NCI-H345 (cell line): ENCODE measurements at regions not wholly inside any gene's neighbourhood (a gene's known extent, or its start where the extent isn't known, plus 50 kb on each side); places are given as distances from the start of the nearest gene placed in this dataset.

Experiments used
- DNase-seq: peaks from one replicate; lab custom pipeline; 2025; lab: John Stamatoyannopoulos, UW

DNA sequence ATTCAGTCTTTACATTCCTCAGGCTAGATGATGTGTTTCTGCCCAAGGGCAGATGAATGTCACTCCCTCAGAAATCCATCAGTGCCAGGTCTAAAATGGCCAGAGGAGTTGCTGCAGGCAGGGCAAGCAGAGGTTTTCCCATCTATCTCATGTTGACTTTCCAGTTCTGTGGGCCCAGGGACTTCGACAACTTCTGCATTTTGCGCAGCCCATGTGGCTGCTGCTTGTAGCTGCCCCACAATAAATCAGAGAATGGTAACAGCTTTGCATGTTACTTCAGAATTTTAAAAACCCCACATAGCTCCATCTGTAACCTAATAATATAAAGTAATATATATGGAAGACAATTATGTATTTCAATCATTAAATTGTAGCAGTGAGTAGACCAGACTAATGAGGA, 1367.7 kb upstream of the AGA start:
- DNase-seq = no peak

DNA sequence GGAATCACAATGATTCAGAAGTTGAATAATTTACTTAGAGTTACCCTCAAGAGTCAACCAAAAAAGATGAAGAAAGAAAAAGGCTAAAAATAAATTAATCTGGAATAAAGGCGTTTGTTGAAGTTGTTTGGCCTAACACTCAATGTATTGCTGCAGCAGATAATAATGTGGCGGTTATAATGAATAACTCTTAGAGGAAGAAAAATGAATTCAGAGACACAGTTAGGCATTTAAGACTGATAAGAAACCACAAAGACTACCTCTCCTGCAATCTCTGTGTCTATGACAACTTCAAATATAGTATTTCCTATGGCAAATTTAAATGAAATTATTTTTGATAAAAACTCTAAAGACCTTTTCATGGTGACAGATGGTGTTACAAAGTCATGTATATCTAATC, 1369.1 kb upstream of the AGA start:
- no peak for DNase-seq

GRCh38 chr4:178812866-178813265, 1370.6 kb upstream of the AGA start:
- no peak for DNase-seq

DNA sequence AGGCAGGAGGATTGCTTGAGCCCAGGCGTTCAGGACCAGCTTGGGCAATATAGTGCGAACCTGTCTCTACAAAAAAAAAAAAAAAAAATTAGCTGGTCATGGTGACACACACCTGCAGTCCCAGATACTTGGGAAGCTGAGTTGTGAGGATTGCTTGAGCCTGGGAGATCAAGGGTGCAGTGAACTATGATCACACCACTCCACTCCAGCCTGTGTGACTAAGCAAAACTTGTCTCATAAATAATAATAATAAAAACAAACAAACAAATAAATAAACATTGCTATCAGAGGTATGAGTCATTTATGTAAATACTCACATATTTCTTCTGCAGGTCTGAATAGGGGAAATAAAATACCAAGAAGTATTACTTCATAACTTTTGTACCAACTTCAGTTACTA, 1372.7 kb upstream of the AGA start:
- DNase-seq = no peak

GRCh38 chr4:178823673-178824295, 1381.5 kb upstream of the AGA start:
- DNase-seq = no peak

GRCh38 chr4:178836865-178837264, 1394.6 kb upstream of the AGA start:
- DNase-seq = no peak

- no peak for DNase-seq
Measured at GRCh38 chr4:178838776-178839175, 1396.5 kb upstream of the AGA start.

DNA sequence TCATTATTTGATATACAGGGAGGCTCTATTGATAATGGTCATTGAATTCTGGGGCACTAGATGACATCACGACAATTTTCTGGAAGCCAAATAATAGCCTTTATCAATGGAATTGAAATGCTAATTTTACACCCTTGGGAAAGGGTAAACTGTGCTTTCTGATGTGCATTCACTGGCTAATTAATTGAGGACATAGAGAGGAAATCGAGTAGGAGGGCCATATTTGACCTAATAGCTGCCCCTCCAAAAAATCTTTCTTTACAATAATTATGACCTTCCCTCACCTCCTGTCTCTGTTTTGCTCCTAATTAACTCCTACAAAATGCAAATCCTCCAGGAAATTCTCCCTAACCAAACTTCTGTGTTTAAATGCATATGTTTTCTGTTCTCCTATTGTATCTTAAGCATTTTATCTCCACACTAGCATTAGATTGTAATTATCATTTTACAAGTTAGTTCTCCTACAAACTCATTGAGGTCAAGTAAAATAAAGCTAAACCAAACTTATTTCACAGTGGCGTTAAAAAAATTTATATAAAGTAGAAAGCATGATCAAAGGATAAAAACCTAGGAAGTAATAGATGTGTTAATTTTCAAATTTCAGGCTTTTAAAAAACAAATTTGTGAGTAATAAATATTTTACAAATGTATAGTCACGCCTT, 1414.0 kb upstream of the AGA start:
- no peak for DNase-seq

- DNase-seq = no peak
Measured at GRCh38 chr4:178871476-178871875, 1429.2 kb upstream of the AGA start.

DNA sequence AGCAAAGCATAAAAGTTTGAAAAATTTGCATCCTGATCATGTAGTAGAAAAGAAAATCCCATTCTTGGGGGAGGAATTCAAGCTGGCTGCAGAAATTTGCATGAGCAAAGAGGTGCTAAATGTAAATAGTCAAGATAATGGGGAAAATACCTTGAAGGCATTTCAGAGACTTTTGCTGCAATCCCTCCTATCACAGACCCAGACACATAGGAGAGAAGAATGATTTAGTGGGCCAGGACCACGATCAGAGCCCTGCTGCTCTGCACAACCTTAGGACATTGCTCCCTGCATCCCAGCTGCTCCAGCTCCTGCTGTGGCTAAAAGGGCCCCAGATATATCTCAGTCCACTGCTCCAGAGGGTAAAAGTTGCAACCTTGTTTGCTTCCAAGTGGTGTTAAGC, 1439.7 kb upstream of the AGA start:
- DNase-seq = no peak

- no peak for DNase-seq
Measured at GRCh38 chr4:178894126-178894525, 1451.9 kb upstream of the AGA start.

- DNase-seq = no peak
Measured at GRCh38 chr4:178899084-178899483, 1456.8 kb upstream of the AGA start.

GRCh38 chr4:178917756-178918155, 1475.5 kb upstream of the AGA start:
- DNase-seq = no peak

DNA sequence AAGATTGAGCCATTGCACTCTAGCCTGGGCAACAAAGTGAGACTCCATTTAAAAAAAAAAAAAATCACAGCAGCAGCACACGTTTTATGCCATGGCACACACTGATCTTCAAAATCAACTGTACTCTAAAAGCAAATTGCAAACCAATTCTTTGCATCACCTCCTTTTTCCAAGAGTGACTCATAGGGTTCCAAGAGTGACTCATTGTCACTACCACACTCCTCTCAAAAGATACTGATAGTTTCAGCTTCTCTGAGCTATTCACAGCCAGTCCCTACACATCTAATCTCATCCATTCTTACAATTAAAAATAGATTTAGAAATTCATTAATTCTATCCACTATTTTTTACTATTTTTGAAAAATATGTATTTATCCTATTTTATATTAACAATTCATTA, 1494.9 kb upstream of the AGA start:
- DNase-seq = no peak

- DNase-seq = no peak
Measured at GRCh38 chr4:178941975-178942374, 1499.7 kb upstream of the AGA start.

- no peak for DNase-seq
Measured at GRCh38 chr4:178953447-178954120, 1511.3 kb upstream of the AGA start.

DNA sequence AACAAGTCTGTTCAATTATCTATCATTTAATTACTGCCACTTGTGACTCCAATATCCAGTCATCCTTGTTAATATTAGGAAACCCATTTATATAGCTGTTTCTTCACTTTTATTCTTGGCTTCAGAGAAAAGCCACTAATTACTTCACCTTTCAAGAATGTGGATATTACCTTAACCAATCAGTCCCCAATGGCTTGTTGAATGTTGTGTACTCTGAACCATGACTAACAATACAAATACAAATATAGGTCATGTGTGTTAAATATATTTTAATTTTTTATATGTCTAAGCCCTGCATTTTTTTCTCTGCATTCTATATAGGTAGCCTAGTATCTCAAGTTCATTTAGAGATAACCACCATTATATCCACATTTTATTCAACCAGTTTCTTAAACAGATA, 1513.4 kb upstream of the AGA start:
- no peak for DNase-seq

GRCh38 chr4:178958725-178959440, 1516.6 kb upstream of the AGA start:
- DNase-seq = no peak

GRCh38 chr4:178963446-178964045, 1521.3 kb upstream of the AGA start:
- no peak for DNase-seq

GRCh38 chr4:178966644-178967043, 1524.4 kb upstream of the AGA start:
- DNase-seq = no peak

GRCh38 chr4:178970433-178971140, 1528.3 kb upstream of the AGA start:
- no peak for DNase-seq

GRCh38 chr4:178976861-178977260, 1534.6 kb upstream of the AGA start:
- DNase-seq = no peak
